GM18951 (cell line): ENCODE measurements at regions not wholly inside any gene's neighbourhood (a gene's known extent, or its start where the extent isn't known, plus 50 kb on each side); places are given as distances from the start of the nearest gene placed in this dataset.

ENCODE experiments used
- POLR2A ChIP-seq: IDR thresholded peaks from 4 replicates; pipeline ENCODE4 v1.6.1; 2011; ENCODE audit warnings: mild to moderate bottlenecking; ENCODE audit not compliant: insufficient read length, insufficient read depth; ENCODE audit errors: extremely low read depth
- in situ Hi-C: fragments of 300-500 bp; cut with MboI; formaldehyde crosslinking; loops from one replicate; pipeline ENCODE4 v1.12.0; 2022; ENCODE audit warnings: low sequenced_read_pairs, mixed read lengths, inconsistent platforms; ENCODE audit not compliant: unreplicated experiment

DNA sequence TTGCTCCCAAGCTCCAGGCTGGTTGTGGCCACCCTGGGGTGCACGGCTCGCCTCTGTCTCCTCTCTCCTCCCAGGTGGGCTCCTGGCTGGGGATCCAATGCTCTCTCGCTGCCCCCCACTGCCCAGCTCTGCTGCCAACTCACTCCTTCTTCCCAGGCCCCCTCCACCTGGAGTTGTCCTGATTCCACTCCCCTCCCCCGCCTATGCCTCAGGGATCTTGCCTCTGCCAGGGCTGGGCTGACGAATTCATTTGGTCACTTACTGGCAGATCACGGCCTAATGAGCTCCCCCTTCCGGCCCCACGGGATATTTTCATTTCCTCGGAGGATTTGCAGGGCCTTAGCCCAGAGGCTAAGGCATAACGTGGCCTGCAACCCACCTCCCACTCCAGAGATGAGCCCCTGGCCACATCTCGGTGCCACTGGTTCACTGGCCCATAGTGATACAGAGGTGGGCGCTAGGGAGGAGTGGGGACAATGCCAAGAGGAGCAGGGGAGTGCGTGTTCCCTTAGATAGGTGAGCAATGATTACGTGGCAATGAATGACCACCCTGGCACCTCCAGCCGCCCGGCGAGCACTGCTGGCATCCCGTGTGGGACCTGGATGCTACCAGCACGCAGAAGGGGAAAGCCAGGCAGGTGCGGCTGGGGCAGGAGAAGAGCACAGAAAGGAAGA lies 344.6 kb upstream of the SHH start:
- in situ Hi-C loops = no loop called here
- TF ChIP-seq POLR2A = no peak

- TF ChIP-seq POLR2A = no peak
Measured at GRCh38 chr7:156155988-156156733, 343.9 kb upstream of the SHH start.

DNA sequence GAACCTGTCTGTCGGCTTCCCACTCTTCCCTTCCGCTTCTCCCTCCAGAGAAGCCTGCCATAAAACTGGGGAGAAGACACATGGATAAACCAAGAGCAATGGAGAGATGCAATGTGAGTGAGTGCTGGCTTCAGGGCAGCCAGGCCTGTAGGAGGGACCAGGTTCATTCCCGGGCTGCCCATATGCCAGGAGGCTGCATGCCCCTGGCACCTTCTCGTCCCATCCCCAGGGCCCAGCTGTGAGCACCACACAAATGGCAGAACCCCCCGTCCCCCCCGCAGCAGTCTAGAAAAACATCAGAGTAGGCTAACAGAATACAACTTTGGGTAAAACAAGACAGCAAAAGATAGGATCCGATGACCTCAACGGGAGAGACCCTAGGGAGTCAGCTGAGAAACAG lies 341.3 kb upstream of the SHH start:
- in situ Hi-C loops = no loop called here

More at GRCh38 chr7:156155988-156156733, 343.9 kb upstream of the SHH start:
- in situ Hi-C loops = no loop called here

GRCh38 chr7:156152390-156152789 lies 340.1 kb upstream of the SHH start:
- in situ Hi-C loops = no loop called here
- no peak for TF ChIP-seq POLR2A

More for the DNA sequence above, 341.3 kb upstream of the SHH start:
- no peak for TF ChIP-seq POLR2A

GRCh38 chr7:156151658-156152057 lies 339.4 kb upstream of the SHH start:
- in situ Hi-C loops = no loop called here
- no peak for TF ChIP-seq POLR2A

DNA sequence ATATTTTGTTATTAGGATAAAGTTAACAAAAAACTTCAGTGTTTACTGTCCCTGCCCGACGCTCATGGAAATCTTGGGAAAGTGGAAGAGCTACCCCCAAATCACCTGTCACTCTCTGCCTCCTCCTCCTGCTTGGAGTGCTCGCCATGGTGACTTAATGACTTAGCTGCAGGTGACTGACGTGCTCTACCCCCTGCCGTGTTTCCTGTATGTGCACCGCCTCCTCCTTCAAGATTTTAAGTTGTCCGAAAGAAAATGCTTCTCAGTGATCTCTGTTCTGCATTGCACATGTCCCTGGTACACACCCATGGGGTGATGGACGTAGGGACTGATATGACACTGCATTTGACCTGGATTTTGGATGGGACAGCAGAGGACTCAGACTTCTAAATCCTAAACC lies 338.8 kb upstream of the SHH start:
- no peak for TF ChIP-seq POLR2A

DNA sequence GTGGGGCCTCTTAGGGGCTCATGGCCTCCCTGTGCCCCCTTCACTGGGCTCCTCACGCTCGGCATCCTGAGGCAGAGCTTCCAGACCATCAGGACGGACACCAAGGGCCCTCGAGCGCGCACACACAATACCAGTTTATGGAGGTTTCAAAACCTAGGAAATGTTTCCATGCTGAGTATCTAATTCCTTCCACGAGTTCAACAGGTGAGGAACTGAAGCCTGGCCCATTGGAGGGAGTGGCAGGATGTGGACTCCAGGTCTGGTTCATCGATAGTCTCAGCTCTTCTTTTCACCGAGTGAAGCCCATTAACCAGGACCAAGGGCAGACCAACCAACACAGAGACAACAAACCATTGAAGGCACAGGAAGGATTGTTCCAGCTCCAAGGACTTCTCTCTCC lies 336.7 kb upstream of the SHH start:
- in situ Hi-C loops = no loop called here
- no peak for TF ChIP-seq POLR2A

More for the DNA sequence above, 338.8 kb upstream of the SHH start:
- in situ Hi-C loops = no loop called here

DNA sequence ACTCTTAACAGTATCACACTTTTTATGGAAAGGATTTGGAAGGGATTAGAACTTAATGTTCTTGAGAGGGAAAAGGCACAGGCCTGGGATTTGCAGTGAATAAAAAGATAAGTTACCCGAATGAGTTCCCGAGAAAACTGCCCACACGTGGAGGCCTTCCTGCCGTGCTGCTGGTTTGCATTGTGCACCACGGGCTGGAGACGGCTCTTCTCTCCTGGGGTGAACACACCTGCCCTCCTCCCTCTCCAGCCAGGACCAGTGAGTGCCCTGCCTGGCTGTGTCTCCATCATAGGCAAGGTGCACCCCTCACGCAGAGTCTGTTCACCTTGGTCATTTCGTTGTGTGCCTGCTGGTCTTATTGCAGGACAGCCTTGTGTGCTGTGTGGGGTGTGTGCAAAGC lies 336.3 kb upstream of the SHH start:
- no peak for TF ChIP-seq POLR2A
- in situ Hi-C loops = no loop called here

- no peak for TF ChIP-seq POLR2A
- in situ Hi-C loops = no loop called here
Measured at GRCh38 chr7:156147756-156148504, 335.7 kb upstream of the SHH start.

DNA sequence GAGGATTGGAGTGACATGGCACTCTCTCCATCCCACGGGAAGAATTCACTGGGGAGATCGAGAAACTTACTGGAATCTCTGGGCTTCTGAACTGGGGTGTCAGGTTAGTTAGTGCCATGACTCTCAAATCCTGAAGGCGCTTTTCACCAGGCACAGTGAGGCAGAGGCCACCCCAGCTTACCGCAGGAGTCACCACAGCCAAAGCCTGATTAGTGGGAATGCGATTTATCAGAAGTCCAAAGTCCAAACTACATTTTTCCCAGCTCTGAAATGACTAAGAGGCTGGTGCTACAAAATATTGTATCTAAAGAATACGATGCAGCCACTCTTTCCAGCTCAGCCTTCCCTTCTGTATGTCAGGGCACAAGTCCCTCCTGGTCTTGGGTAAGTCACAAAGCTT lies 334.8 kb upstream of the SHH start:
- no peak for TF ChIP-seq POLR2A
- in situ Hi-C loops = no loop called here

GRCh38 chr7:156145996-156146395 lies 333.7 kb upstream of the SHH start:
- no peak for TF ChIP-seq POLR2A
- in situ Hi-C loops = no loop called here

- in situ Hi-C loops = no loop called here
- no peak for TF ChIP-seq POLR2A
Measured at GRCh38 chr7:156145184-156145583, 332.9 kb upstream of the SHH start.

DNA sequence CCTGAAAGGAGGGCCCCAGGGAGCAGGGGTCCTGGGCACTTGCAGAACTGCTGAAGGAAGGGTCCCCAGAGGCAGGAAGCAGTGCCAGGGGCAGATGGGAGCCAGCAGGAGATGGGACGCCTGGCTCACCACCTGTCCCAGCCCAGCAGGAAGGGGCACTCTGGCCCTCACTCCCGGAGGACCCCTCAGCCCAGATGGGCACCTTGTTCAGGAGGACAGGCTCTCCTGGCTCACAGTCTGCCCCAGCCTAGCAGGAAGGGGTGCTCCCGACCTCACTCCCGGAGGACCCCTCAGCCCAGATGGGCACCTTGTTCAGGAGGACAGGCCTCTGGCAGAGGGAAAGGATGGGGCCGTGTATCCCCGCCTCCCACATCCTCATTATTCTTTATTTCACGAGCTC lies 331.4 kb upstream of the SHH start:
- in situ Hi-C loops = no loop called here
- TF ChIP-seq POLR2A = no peak
